ENCODE measurements at regions not wholly inside any gene's neighbourhood (a gene's known extent, or its start where the extent isn't known, plus 50 kb on each side); places are given as distances from the start of the nearest gene placed in this dataset.
A peak's percentile ranks its signal among the peaks of the same experiment; 100 is the strongest.

DNA sequence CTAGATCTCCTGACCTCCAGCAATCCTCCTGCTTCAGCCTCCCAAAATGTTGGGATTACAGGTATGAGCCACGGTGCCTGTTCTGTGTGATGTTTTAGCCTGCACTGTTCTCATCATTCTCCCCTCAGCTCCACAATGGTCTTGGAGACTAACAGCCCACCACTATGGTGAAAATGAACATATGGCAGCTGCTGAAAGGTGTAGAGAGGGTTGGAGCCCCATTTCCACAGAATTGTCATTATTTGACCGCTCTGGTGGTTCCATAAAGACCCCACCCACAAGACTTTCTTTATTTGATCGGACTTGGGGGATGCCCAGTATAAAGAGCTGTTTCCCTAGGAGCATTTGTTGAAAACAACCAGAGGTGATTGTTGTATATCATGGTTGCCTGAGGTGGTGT, 67.9 kb upstream of the SEPTIN5 start:
- ChIA-PET CTCF (ENCODE audit: low intra/inter-chr PET ratio) (no interaction called here), POLR2A (interaction anchor here (0.7 to 1.5 kb wide), 6 partner anchors 9 to 120 kb away, joined by 3 to 5 read pairs (median 4); no protein-coding TSS in a partner anchor)
- WGBS (ENCODE audit: insufficient coverage, low coverage, missing lambda C conversion rate): 5% methylated on average over 3 of the region's 3 CpGs
- in situ Hi-C loops (cut with MboI): no loop called here
- Histone ChIP-seq H3K27me3 (ENCODE audit: control insufficient read depth in 2 of 2, insufficient read depth in 2 of 2, low read length in 2 of 2) (peaks cover 0 to 6% of the 10 kb centered on the region in 2 experiments; a peak in 1 of 5 replicates), H3K4me1 (replicated peaks in 1 of 2; ENCODE audit: control insufficient read depth in 2 of 2, insufficient read depth in 2 of 2, low read length in 2 of 2) (peaks cover 31 to 32% of the 10 kb centered on the region in 2 experiments; a peak in 4 of 5 replicates), H3K79me2 (ENCODE audit: control insufficient read depth, insufficient read depth, low read length) (no peaks in the 10 kb centered on the region), H4K20me1 (replicated peaks; ENCODE audit: control insufficient read depth, insufficient read depth, low read length) (no peaks in the 10 kb centered on the region), H3K9me3 (replicated peaks; ENCODE audit: control insufficient read depth, insufficient read depth, low read depth, low read length) (peaks cover 24% of the 10 kb centered on the region), H3K27ac (ENCODE audit: extremely low read depth, low read depth, low read length) (no peak overlapping the region), H3K36me3 (ENCODE audit: control insufficient read depth, insufficient read depth, low read length) (no peaks in the 10 kb centered on the region), H3K9ac (ENCODE audit: insufficient read depth in 1 of 2, low read depth in 2 of 2, low read length in 2 of 2) (no peak overlapping the region), H3K4me3 (no peak overlapping the region), H3K9me1 (ENCODE audit: control insufficient read depth, insufficient read depth, low read length) (peaks cover 4% of the 10 kb centered on the region), H3K4me2 (ENCODE audit: insufficient read depth, low read length) (no peak overlapping the region), H2AFZ (ENCODE audit: low read depth, low read length) (no peak overlapping the region)
- BruUV-seq (replicated peaks): no TSS peak
- DNase-seq (ENCODE audit: extremely low read depth in 1 of 4, low spot score in 3 of 4) (no peak), ATAC-seq (no peak), FAIRE-seq (no peak)
- intact Hi-C loops (cut with micrococcal nuclease): no loop called here
- TF ChIP-seq ZNF121 (CRISPR knock-in tag; conservative IDR thresholded peaks at IDR 0.05): no peak
- no peak for TF ChIP-seq ELF1 (tag; IDR thresholded peaks at IDR 0.05)
- TF ChIP-seq CBX3 (IDR thresholded peaks at IDR 0.05; ENCODE audit: borderline replicate concordance in 1 of 2, low read length in 2 of 2): 0 out of 3 replicates have a peak, but pooled peaks of 1 of the 2 experiments have one; percentile 10
- TF ChIP-seq GABPB2 (CRISPR knock-in tag; conservative IDR thresholded peaks at IDR 0.05): peak; percentile 66; the same call in 1 of the 2 replicates
- no peak for TF ChIP-seq PCBP2 (IDR thresholded peaks at IDR 0.05; ENCODE audit: low read depth, low read length, poor library complexity, severe bottlenecking)
- TF ChIP-seq GATA2 (CRISPR knock-in tag; IDR thresholded peaks at IDR 0.05): no peak
- peak; percentile 55; the same call in 1 of the 2 replicates for TF ChIP-seq BCOR (IDR thresholded peaks at IDR 0.05)
- TF ChIP-seq ZNF717 (CRISPR knock-in tag; IDR thresholded peaks at IDR 0.05): no peak
- no peak for TF ChIP-seq PML (IDR thresholded peaks at IDR 0.05; ENCODE audit: low read length)
- no peak for TF ChIP-seq ZNF282 (CRISPR knock-in tag; IDR thresholded peaks at IDR 0.05)
- TF ChIP-seq NCOA4 (IDR thresholded peaks at IDR 0.05; ENCODE audit: partially characterized antibody): no peak
- TF ChIP-seq, protein P1, sequence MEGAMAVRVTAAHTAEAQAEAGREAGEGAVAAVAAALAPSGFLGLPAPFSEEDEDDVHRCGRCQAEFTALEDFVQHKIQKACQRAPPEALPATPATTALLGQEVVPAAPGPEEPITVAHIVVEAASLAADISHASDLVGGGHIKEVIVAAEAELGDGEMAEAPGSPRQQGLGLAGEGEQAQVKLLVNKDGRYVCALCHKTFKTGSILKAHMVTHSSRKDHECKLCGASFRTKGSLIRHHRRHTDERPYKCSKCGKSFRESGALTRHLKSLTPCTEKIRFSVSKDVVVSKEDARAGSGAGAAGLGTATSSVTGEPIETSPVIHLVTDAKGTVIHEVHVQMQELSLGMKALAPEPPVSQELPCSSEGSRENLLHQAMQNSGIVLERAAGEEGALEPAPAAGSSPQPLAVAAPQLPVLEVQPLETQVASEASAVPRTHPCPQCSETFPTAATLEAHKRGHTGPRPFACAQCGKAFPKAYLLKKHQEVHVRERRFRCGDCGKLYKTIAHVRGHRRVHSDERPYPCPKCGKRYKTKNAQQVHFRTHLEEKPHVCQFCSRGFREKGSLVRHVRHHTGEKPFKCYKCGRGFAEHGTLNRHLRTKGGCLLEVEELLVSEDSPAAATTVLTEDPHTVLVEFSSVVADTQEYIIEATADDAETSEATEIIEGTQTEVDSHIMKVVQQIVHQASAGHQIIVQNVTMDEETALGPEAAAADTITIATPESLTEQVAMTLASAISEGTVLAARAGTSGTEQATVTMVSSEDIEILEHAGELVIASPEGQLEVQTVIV (CRISPR knock-in tag; IDR thresholded peaks at IDR 0.05; ENCODE audit: borderline replicate concordance): no peak
- no peak for TF ChIP-seq SNIP1 (IDR thresholded peaks at IDR 0.05; ENCODE audit: low read depth)
- TF ChIP-seq ZNF133 (CRISPR knock-in tag; IDR thresholded peaks at IDR 0.05): no peak
- no peak for TF ChIP-seq NCOR1 (IDR thresholded peaks at IDR 0.05)
- no peak for TF ChIP-seq MTF1 (CRISPR knock-in tag; IDR thresholded peaks at IDR 0.05; ENCODE audit: borderline replicate concordance)
- no peak for TF ChIP-seq ILK (tag; IDR thresholded peaks at IDR 0.05; ENCODE audit: borderline replicate concordance, low read depth)
- no peak for TF ChIP-seq SREBF2 (CRISPR knock-in tag; IDR thresholded peaks at IDR 0.05)
- TF ChIP-seq, protein P2, sequence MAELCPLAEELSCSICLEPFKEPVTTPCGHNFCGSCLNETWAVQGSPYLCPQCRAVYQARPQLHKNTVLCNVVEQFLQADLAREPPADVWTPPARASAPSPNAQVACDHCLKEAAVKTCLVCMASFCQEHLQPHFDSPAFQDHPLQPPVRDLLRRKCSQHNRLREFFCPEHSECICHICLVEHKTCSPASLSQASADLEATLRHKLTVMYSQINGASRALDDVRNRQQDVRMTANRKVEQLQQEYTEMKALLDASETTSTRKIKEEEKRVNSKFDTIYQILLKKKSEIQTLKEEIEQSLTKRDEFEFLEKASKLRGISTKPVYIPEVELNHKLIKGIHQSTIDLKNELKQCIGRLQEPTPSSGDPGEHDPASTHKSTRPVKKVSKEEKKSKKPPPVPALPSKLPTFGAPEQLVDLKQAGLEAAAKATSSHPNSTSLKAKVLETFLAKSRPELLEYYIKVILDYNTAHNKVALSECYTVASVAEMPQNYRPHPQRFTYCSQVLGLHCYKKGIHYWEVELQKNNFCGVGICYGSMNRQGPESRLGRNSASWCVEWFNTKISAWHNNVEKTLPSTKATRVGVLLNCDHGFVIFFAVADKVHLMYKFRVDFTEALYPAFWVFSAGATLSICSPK (IDR thresholded peaks at IDR 0.05; ENCODE audit: borderline replicate concordance): no peak
- TF ChIP-seq KLF6 (CRISPR knock-in tag; IDR thresholded peaks at IDR 0.05; ENCODE audit: borderline replicate concordance): no peak
- no peak for TF ChIP-seq ZNF830 (CRISPR knock-in tag; IDR thresholded peaks at IDR 0.05)
